H7 (cell line): ENCODE measurements at regions not wholly inside any gene's neighbourhood (a gene's known extent, or its start where the extent isn't known, plus 50 kb on each side); places are given as distances from the start of the nearest gene placed in this dataset.

ENCODE experiments used
- DNase-seq: peaks from one replicate; pipeline ENCODE4 v3.0.0; 2012
- H3K27me3 ChIP-seq: 2 replicates; pipeline ENCODE4 v1.6.0; 2011; ENCODE audit warnings: mild to moderate bottlenecking, low read length; ENCODE audit not compliant: control insufficient read depth, insufficient read depth
- H3K36me3 ChIP-seq: replicated peaks from 2 replicates; pipeline ENCODE4 v1.5.1; 2011; ENCODE audit warnings: low read length; ENCODE audit not compliant: control insufficient read depth, insufficient read depth
- H3K4me3 ChIP-seq: 2 replicates; pipeline ENCODE4 v1.5.1; 2011; ENCODE audit warnings: low read depth, mild to moderate bottlenecking, control low read depth, low read length, moderate library complexity; ENCODE audit not compliant: insufficient read depth

DNA sequence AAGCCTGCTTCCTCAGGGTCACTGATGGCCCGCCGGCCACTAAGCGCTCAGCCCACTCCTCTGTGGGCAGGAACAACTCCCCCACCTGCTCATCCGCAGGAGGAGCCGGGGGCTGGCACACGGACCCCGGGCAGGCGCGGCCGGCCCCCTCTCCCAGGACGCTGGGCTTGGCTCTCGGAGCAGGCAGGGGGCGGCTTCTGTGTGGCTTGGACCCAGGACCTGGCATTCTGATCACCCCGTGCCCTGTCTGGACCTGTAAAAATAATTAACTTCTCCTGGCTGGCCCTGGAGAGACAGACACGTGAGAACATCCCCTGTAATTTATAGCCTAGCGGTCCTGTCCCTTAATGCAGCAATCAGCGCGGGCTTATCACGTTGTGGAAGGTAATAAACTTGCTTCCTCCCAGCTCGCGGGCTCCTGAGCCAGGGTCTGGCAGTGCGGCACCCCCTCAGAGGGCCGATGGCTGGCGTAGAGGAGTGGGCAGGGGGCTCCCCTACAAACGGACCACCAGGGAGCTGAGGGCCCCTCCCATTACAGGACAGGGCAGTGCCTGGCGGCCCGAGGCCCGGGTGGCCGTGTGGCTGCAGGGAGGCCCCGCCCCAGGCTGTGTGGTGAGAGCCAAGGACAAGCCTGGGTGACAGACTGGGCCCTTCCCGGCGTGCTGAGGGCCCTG, 84.5 kb upstream of the NKX1-1 start:
- H3K36me3 ChIP-seq = no peaks in the 10 kb centered on the region
- H3K4me3 ChIP-seq = no peak overlapping the region
- H3K27me3 ChIP-seq = no peaks in the 10 kb centered on the region
- DNase-seq = peak; percentile 68

DNA sequence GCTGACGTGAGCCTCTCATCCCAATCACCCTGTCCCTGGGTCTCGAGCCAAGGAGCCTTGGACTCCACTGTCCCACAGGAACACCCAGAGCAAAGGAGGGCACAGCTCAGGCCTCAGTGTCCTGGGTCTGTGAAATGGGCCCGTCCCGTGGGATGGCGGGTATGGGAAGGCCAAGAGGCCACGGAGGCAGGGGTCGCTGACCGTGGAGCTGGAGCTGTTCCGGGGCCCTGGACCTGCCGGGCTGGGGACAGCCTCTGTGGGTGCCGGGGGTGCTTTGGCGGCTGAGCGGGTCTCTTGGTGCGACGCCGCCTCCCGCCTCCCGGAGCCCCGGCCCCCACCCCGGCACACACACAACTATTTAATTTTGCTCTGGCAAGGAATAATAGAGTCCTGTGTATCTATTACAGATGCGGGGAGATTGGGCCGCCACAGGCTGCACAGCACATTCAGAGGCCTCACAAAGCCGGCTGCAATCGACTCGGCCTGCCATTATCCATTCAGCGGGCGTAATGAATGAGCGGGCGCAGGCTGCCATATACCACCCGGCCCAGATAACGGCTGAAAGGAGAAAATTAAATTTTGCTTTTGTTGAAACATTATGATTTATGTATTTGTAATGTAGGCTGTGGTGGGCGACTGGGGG, 83.9 kb upstream of the NKX1-1 start:
- Histone ChIP-seq H3K27me3 (no peaks in the 10 kb centered on the region), H3K4me3 (no peak overlapping the region), H3K36me3 (no peaks in the 10 kb centered on the region)
- DNase-seq = peak; percentile 57

DNA sequence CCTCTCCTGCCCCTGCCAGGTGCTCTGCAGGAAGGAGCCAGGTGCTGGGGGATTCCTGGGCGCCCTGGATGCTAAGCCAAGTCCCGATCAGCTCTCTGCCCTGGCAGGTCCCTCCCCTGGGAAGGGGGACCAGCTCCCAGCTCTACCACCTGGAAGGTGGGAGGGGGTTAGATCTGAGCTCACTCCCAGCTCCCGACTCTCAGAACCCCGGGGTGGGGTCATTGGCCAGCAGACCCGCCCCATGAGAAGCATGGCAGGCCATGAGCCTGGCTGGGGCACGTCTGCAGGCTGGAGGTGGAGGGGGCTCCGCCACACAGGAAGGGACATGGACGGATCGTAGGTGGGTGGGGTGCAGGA, 83.4 kb upstream of the NKX1-1 start:
- peak; percentile 57 for DNase-seq
- Histone ChIP-seq H3K36me3 (no peaks in the 10 kb centered on the region), H3K4me3 (no peak overlapping the region), H3K27me3 (no peaks in the 10 kb centered on the region)

DNA sequence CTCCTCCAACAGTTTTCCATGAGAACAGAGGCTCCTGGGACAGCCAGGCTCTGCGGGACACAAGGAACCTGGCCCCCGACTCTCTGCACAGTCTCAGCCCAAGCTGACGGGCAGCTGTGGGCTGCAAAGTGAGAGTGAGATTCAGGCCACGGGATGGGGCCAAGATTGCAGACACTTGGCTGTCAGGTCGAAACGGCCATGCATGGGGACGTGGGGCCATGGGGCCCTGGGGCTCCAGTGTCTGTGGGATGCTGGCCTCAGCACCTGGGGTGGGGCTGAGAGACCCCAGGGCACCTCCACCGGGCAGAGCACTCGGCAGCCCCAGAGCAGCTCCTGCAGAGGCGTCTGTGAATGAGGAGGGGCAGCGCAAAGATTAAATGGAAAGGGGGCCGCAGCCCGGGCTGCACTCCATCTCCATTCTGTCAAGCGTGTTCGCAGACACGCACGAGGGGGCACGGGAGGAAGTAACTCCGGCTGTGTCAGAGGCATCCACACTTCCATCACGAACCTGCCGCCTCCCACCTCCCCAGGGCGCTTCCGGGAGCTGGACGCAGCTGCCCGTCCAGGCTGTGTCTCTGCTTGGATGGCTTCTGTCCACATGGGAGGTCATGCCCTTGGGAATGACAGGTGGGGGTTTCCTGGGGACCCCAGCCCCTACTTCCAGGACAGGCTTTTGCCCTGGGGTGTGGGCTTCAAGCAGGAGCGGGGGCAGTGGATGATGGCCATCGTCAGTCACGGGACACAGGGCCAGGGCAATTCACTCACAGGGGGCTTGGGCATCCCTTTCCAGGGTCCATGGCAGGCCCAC, 82.8 kb upstream of the NKX1-1 start:
- H3K36me3 ChIP-seq = no peaks in the 10 kb centered on the region
- H3K4me3 ChIP-seq = no peak overlapping the region
- DNase-seq = peak; percentile 46
- H3K27me3 ChIP-seq = no peaks in the 10 kb centered on the region

DNA sequence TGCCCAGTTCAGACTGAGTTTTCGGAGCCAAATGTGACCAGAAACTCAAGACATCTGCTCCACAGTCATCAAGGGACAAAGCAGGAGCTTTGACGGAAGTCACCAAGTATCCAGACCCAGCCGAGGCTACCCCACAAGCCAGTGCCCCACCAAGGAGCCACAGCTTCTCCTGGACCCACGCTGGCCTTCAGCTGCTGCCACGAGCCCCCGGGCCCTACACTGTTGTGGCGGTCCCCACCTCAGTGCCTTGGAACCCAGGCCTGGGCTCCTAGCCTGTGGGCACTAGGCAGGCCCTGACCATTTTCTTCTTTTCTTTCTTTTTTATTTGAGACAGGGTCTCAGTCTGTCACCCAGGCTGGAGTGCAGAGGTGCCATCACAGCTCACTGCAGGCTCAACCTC, 82.1 kb upstream of the NKX1-1 start:
- H3K36me3 ChIP-seq = no peaks in the 10 kb centered on the region
- H3K27me3 ChIP-seq = no peaks in the 10 kb centered on the region
- no peak overlapping the region for H3K4me3 ChIP-seq
- peak; percentile 49 for DNase-seq

DNA sequence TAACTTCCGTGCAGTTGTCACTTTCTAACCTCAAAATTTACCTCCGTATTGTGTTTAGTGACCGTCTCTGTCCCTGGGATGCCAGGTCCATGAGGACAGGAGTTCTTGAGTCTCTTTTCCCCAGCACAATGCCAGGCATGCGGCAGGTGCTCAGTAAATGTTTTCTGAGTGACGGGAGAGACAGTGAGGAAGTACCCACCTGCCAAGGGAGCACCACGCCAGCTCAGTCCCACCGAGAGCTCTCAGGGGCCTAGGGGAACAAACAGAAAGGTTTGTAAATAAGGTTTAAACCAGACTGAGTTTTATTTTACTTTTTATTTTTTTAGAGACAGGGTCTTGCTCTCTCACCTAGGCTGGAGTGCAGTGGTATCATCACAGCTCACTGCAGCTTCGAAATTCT, 81.5 kb upstream of the NKX1-1 start:
- Histone ChIP-seq H3K4me3 (no peak overlapping the region), H3K27me3 (no peaks in the 10 kb centered on the region), H3K36me3 (no peaks in the 10 kb centered on the region)
- no peak for DNase-seq

DNA sequence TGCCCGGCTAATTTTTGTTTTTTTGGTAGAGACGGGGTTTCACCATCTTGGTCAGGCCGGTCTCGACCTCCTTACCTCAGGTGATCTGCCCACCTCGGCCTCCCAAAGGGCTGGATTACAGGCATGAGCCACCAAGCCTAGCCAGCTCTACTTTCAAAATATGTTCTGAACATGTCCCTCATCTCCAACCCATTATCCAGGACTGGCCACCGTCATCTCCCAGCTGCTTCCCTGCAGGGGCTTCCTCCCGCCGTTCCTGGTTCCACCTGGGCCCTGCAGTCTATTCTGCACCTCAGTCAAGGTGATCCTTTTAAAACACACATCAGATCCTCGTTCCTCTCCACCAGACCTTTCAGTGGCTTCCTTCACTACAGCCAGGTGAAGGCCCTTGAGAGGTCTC, 80.9 kb upstream of the NKX1-1 start:
- H3K27me3 ChIP-seq = no peaks in the 10 kb centered on the region
- H3K36me3 ChIP-seq = no peaks in the 10 kb centered on the region
- no peak overlapping the region for H3K4me3 ChIP-seq
- no peak for DNase-seq

DNA sequence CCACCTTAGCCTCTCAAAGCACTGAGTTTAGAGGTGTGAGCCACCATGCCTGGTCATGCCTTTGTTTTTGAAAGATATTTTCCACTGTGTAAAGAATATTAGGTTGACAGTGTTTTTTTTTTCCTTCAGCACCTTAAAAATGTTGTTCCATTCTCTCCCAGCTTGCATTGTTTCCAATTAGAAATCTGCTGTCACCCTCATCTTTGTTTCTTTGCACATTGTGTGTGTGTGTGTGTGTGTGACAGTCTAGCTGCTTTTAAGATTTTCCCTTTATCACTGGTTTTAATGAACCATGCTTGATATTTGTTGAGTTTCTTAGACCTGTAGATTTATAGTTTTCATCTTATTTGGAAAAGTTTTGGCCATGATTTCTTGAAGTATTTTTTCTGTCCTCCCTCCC, 79.0 kb upstream of the NKX1-1 start:
- Histone ChIP-seq H3K36me3 (no peaks in the 10 kb centered on the region), H3K4me3 (no peak overlapping the region), H3K27me3 (no peaks in the 10 kb centered on the region)
- no peak for DNase-seq

DNA sequence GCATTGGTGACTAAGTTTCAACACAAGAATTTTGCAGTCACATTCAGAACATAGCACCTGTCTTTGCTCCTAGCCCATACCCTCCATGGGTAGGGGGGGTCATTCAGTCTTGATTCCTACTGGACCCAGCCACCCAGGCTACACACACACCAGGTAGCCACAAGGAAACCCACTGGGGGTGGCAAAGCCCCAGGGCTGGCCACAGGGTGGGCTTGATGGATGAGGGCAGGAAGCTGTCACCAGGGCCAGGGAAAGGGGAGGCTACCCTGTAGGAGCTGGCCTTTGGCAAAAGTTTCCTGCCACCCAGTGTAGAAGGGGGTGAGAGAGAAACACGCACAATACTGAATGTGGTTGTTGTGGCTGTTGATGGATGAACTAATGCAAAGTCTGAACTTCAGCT, 74.5 kb upstream of the NKX1-1 start:
- Histone ChIP-seq H3K27me3 (no peaks in the 10 kb centered on the region), H3K4me3 (no peak overlapping the region), H3K36me3 (no peaks in the 10 kb centered on the region)
- DNase-seq = peak; percentile 16

DNA sequence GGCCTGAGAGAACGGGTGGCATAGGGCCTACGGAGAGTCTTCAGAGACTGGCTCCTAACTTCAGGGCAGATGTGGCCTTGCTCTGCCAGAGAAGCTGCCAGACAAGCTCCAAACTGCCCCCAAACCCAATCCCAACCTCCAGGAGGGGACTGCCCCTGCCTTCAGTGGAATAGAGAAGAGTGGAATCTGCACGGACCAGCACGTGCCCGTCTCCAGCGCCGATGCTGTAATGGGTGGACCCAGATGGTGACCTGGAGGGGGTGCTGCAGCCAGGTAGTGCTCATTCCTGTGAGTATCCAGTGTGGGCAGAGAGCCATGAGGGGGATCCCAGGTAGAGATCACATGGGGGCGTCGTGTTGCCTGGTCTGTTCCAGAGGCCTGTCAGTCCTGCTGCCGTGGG, 73.2 kb upstream of the NKX1-1 start:
- Histone ChIP-seq H3K27me3 (no peaks in the 10 kb centered on the region), H3K36me3 (no peaks in the 10 kb centered on the region), H3K4me3 (no peak overlapping the region)
- DNase-seq = peak; percentile 43

DNA sequence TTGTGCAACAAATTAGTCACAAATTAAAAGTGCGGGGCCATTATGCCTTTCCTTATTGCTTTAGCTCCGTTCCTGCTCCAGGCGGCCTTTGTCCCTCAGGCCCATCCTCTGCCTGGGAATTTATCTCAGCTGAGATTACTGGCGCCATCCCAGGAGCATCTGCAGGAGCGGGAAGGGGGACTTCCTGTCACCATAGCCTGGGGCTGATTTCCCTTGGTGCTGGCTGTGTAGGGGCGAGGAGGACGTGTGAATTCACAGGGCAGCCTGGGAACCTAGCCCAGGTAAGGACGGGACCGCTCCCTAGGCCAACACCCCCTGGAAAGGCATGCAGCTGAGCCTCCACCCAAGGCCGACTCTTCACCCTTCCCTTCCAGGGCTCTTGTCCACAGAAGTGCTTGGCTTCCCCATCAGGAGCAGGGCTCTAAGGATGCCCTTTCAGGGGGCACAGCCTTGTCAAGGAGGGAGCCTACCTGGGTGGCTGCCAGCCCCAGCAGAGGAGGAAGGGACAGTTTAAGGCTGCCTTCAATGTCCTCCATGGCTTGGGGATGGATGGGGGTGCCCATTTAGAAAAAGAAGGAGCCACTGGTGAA, 72.6 kb upstream of the NKX1-1 start:
- peak; percentile 38 for DNase-seq
- H3K36me3 ChIP-seq = no peaks in the 10 kb centered on the region
- no peaks in the 10 kb centered on the region for H3K27me3 ChIP-seq
- H3K4me3 ChIP-seq = no peak overlapping the region

DNA sequence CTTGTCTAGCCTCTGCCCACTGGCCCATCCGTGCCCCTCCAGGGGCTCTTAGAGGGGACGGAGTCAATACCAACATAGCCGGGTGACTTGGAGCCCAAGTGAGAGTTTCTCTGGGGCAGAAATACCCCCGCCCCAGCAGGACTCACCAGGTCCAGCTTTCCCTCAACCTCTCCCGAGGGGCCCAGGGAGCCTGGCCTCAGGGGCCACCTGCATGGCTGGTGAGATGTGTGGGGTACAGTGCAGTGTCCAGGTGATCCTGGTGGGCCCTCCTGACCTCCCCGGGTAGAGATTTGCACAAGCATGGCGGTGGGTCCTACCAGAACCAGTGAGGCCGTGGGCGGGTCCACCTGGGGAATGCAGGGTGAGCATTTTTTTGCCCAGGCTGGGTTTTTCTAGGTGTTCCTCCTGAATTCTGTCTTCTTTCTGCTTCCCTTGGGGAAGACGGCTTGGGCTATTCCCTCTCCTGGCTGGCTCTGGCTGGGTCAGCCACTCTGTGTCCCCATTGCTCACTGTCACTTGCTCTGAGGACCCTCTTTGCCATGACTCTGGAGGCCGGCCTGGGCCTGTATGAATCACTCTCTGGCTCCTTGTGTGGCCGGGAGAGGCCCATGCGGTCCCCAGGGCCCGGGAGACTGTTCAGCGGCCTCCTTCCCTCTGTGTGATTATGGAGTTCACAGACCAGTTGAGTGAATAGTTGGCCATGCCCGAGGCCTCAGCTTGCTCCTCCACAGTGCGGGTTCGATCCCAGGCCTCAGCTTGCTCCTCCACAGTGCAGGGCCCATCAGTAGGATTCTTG, 71.0 kb upstream of the NKX1-1 start:
- no peaks in the 10 kb centered on the region for H3K36me3 ChIP-seq
- H3K27me3 ChIP-seq = no peaks in the 10 kb centered on the region
- peak; percentile 18 for DNase-seq
- H3K4me3 ChIP-seq = no peak overlapping the region

DNA sequence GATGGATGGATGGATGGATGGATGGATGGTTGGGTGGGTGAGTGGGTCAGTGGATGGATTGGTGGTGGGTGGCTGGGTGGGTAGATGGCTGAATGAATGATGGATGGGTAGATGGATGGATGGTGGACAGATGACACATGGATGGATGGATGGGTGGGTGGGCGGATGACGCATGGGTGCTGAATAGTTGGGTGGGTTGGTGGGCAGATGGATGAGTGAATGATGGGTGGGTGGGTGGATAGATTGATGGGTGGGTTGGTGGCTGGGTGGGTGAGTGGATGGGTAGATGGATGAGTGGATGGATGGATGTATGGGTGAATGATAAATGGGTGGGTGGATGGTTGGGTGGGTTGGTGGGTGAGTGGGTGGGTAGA, 69.9 kb upstream of the NKX1-1 start:
- H3K4me3 ChIP-seq = no peak overlapping the region
- no peaks in the 10 kb centered on the region for H3K27me3 ChIP-seq
- H3K36me3 ChIP-seq = no peaks in the 10 kb centered on the region
- no peak for DNase-seq
